ENCODE measurements at regions not wholly inside any gene's neighbourhood (a gene's known extent, or its start where the extent isn't known, plus 50 kb on each side); places are given as distances from the start of the nearest gene placed in this dataset.

GRCh38 chr17:33695431-33695830 is 402.3 kb upstream of the ASIC2 start:
- no peaks in the 10 kb centered on the region for H3K36me3 ChIP-seq (ENCODE audit: low read depth, missing control alignments)
- no peak for TF ChIP-seq POLR2A (IDR thresholded peaks at IDR 0.05)
- TF ChIP-seq CTCF (IDR thresholded peaks at IDR 0.05), result no peak
- H3K4me1 ChIP-seq, result no peaks in the 10 kb centered on the region
- no peaks in the 10 kb centered on the region for H3K27me3 ChIP-seq
- H3K27ac ChIP-seq, result no peak overlapping the region
- H3K4me3 ChIP-seq, result no peak overlapping the region
- DNase-seq, result no peak
- H3K9me3 ChIP-seq, result no peaks in the 10 kb centered on the region
- intact Hi-C loops (cut with DNase I; ENCODE audit: low total_unique reads), result no loop called here

GRCh38 chr17:33696102-33696501 is 403.0 kb upstream of the ASIC2 start:
- Histone ChIP-seq H3K36me3 (ENCODE audit: low read depth, missing control alignments) (no peaks in the 10 kb centered on the region), H3K4me3 (no peak overlapping the region), H3K27ac (no peak overlapping the region), H3K4me1 (no peaks in the 10 kb centered on the region), H3K27me3 (no peaks in the 10 kb centered on the region), H3K9me3 (no peaks in the 10 kb centered on the region)
- no peak for DNase-seq
- TF ChIP-seq CTCF (IDR thresholded peaks at IDR 0.05), result no peak
- no peak for TF ChIP-seq POLR2A (IDR thresholded peaks at IDR 0.05)
- 55 to 69% methylated on average over 6 of the region's 6 CpGs for WGBS, 2 donors
- intact Hi-C loops (cut with DNase I; ENCODE audit: low total_unique reads), result no loop called here

- TF ChIP-seq POLR2A (IDR thresholded peaks at IDR 0.05) (no peak), CTCF (IDR thresholded peaks at IDR 0.05) (no peak)
- no peaks in the 10 kb centered on the region for H3K27me3 ChIP-seq
- H3K9me3 ChIP-seq, result no peaks in the 10 kb centered on the region
- no peak overlapping the region for H3K4me3 ChIP-seq
- intact Hi-C loops (cut with DNase I; ENCODE audit: low total_unique reads), result no loop called here
- DNase-seq, result no peak
- no peaks in the 10 kb centered on the region for H3K4me1 ChIP-seq
- 79 to 83% methylated on average over 1 of the region's 1 CpG for WGBS, 2 donors
- no peak overlapping the region for H3K27ac ChIP-seq
- H3K36me3 ChIP-seq (ENCODE audit: low read depth, missing control alignments), result no peaks in the 10 kb centered on the region
These were observed 404.5 kb upstream of the ASIC2 start for GRCh38 chr17:33697557-33697956.

- H3K9me3 ChIP-seq, result no peaks in the 10 kb centered on the region
- H3K36me3 ChIP-seq (ENCODE audit: low read depth, missing control alignments), result no peaks in the 10 kb centered on the region
- intact Hi-C loops (cut with DNase I; ENCODE audit: low total_unique reads), result no loop called here
- H3K27me3 ChIP-seq, result no peaks in the 10 kb centered on the region
- no peaks in the 10 kb centered on the region for H3K4me1 ChIP-seq
- no peak overlapping the region for H3K4me3 ChIP-seq
- TF ChIP-seq POLR2A (IDR thresholded peaks at IDR 0.05) (no peak), CTCF (IDR thresholded peaks at IDR 0.05) (no peak)
- H3K27ac ChIP-seq, result no peak overlapping the region
- DNase-seq, result no peak
- WGBS, 2 donors, result 90 to 91% methylated on average over 6 of the region's 6 CpGs
These were observed 408.8 kb upstream of the ASIC2 start for GRCh38 chr17:33701910-33702309.

- no peaks in the 10 kb centered on the region for H3K27me3 ChIP-seq
- 77 to 88% methylated on average over 2 of the region's 2 CpGs for WGBS, 2 donors
- H3K4me3 ChIP-seq, result no peak overlapping the region
- no peaks in the 10 kb centered on the region for H3K9me3 ChIP-seq
- H3K27ac ChIP-seq, result no peak overlapping the region
- intact Hi-C loops (cut with DNase I; ENCODE audit: low total_unique reads), result no loop called here
- no peaks in the 10 kb centered on the region for H3K4me1 ChIP-seq
- DNase-seq, result no peak
- no peaks in the 10 kb centered on the region for H3K36me3 ChIP-seq (ENCODE audit: low read depth, missing control alignments)
- TF ChIP-seq POLR2A (IDR thresholded peaks at IDR 0.05) (no peak), CTCF (IDR thresholded peaks at IDR 0.05) (no peak)
These were observed 411.8 kb upstream of the ASIC2 start for GRCh38 chr17:33704856-33705255.

Data from testis (tissue), 2 donors.